ENCODE measurements at regions not wholly inside any gene's neighbourhood (a gene's known extent, or its start where the extent isn't known, plus 50 kb on each side); places are given as distances from the start of the nearest gene placed in this dataset.

- no peak for DNase-seq
These were observed 109.8 kb upstream of the RASGRP1 start for GRCh38 chr15:38674448-38674847.

GRCh38 chr15:38678281-38678680 lies 113.7 kb upstream of the RASGRP1 start:
- DNase-seq, result no peak

- DNase-seq, result no peak
These were observed 116.2 kb upstream of the RASGRP1 start for GRCh38 chr15:38680775-38681174.

DNA sequence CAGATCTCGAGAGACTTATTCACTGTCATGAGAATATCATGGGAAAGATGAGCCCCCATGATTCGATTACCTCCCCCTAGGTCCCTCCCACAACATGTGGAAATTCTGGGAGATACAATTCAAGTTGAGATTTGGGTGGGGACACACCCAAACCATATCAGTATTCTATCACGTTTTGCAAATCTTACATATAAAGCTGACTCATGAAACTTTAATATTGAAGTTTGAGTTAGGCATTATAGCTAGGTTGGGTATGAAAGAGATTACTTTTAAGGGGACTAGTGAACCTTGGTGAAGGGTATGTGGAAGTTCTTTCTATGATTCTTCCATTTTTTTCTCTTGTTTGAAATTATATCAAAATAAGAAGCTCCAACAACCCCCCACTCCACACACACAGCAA lies 117.7 kb upstream of the RASGRP1 start:
- no peak for DNase-seq

- DNase-seq, result no peak
These were observed 118.2 kb upstream of the RASGRP1 start for GRCh38 chr15:38682861-38683260.

DNA sequence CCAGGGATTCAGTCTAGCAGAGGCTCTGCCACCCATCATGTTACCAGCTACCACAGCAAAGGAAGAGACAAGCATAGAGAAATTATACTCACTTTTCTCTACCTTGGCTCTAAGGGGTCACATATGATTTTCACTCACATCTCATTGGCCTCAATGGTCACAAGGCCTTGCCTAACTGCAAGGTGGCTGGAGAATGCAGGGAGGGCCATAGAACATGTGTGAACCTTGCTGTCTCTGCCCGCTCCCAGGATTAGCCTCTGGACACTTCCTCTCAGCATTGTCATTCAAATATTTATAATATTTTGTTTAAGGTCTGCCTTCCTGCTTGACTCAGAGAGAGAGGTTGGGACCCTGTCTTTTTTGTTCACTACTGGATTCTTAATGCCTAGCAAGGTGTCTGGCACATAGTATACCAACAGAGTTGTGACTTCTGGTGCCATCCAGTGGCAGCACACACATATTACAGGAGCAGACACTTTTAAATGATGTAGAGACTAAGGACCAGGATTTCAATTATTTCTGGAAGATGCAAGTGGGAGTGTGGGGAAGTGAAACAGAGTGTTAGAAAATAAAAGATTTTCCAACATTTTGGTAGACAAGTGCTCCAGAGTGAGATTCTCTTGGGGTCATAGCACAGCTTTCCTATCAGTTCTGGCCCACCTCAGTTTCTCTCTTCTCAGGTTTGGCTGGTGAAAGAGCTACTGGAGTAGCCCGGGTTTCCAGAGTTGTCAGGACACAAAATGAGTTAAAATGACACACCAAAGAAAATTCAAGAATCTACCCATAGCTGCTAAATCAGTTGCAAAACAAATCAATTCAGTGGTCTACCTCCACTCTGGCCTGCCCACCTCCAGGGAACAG lies 119.0 kb upstream of the RASGRP1 start:
- DNase-seq, result no peak

DNA sequence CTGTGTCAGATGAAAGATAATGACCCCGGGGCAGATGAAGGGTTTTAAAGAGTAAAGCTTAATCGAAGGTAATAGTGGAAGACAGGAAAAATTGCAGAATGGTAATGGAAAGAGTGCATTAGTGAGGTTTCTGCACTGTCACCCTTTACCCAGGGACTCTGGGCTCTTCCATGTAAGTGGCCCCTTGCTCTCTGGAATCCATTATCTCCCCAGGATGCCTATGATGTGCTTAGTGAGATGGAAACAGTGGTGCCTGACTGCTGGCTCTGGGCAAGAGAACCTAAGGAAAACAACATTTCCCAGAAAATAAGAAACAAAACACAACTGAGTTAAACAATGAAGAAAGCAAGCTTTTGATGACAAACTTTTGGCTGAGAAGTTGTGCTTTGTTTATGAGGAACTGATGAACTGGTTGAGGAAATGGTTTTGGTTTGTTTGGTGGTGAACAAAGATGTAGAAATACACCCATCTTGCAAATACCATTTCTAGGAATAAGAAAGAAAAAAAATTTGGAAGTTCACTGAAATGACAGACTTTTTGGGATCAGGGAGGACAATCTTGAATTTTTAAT lies 119.9 kb upstream of the RASGRP1 start:
- no peak for DNase-seq

DNA sequence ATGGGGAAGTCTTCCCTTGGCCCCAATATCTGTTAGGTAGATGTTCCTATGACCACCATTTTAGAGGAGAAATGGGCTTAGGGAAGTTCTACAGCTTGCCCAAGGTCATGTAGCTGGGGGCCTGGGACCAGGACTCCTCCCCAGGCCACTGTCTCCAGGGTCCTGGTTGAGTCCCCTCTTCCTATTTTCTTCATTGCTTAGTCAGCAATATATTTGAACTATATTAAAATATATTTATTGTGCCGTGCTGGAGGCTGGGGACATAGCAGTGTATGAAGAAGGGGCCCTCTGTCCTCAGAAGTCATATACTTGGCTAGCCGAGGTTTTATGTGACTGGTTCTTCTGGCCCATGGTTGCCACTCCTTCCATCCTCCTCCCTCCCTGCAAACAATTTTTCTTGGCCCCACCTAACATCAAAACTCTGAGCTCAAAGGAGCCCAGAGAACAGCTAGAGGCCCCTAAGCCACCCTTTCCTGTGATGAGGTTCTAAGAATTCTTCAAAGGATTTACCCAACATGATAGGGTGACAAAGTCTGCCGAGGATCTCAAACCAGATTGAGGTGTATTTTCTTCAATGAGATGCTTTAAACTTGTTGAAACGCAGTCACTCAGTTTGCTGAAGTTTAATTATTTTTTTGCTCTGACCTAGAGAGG lies 121.2 kb upstream of the RASGRP1 start:
- no peak for DNase-seq

GRCh38 chr15:38687340-38687739 lies 122.7 kb upstream of the RASGRP1 start:
- DNase-seq, result no peak

DNA sequence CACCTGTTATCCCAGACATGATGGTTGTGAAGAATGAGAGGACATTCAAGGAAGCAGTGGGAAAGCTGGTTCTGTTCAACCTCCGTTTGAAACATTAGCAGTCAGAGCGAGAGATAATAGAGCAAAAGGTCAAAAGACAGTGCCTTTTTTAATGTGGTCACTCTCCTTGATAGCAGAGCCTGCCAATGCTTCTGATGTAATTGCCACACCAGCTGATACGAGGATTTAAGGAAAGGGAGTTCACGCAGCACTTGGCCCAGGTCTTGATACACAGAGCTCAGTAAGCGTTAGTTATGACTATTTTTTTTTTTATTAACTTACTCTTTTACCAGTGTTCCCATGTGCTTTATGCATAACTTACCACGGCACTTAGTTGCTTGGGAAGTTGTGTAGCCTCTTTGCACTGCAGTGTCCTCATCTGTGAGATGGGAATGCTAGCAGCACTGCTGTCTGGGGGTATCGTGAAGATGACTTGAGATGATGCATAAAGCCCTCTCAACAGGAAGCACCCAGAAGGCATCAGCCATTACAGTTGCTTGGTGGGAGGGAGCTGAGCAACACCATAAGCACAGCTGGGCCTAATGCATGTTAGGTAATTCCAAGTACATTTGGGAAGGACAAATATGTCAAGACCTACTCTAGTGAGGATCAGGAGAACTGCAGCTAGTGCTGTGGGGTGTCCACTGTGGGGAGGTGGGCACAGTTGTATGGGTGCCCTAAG lies 123.3 kb upstream of the RASGRP1 start:
- no peak for DNase-seq

DNA sequence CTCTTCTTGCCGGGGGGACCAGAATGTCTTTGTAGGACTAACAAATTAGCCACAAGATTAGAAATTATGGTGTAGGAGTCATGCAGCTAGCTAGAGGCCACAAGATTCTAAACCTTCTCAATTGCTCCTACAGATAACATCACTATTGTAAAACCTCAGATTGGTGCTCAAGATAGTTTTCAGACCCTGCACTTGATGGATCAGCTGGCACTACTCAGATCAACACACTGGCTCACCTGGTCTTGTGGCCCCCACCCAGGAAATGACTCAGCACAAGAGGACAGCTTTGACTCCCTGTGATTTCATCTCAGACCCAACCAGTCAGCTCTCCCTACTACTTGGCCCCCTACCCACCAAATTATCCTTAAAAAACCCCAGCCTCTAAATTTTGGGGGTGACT lies 124.1 kb upstream of the RASGRP1 start:
- DNase-seq, result no peak

GRCh38 chr15:38689522-38689921 lies 124.9 kb upstream of the RASGRP1 start:
- no peak for DNase-seq

- no peak for DNase-seq
These were observed 125.6 kb upstream of the RASGRP1 start for GRCh38 chr15:38690216-38690615.

- no peak for DNase-seq
These were observed 126.2 kb upstream of the RASGRP1 start for GRCh38 chr15:38690719-38691332.

DNA sequence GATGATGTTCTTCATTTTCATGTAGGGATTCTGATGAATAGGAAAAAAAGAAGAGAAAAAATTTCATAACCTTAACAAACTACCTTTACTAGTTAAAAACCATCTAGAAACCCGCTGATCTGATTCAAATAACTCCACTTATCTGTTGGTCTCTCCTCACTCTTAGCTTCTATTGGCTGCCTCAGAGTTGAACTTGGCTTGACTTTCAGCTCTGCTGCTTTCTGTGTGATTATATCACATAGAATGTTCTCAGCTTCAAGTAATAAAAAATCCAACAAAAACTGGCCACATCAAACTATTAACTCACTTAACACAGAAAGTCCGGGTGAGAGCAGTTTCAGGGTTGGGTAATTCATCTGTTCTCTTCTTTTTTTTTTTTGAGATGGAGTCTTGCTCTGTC lies 126.8 kb upstream of the RASGRP1 start:
- DNase-seq, result no peak

- no peak for DNase-seq
These were observed 127.6 kb upstream of the RASGRP1 start for GRCh38 chr15:38691965-38692788.

DNA sequence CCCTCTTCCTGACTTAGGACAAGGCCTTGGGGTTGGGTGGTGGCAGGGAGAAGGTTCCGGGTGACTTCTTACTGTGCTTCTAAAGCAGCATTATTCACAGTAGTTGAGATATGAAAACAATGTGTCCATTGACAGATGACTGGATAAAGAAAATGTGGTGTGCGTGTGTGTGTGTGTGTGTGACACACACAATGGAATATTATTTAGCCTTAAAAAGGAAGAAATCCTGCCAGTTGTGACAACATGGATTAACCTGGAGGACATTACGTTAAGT lies 128.1 kb upstream of the RASGRP1 start:
- no peak for DNase-seq

GRCh38 chr15:38695249-38696108 lies 130.9 kb upstream of the RASGRP1 start:
- no peak for DNase-seq

- no peak for DNase-seq
These were observed 131.6 kb upstream of the RASGRP1 start for GRCh38 chr15:38696109-38696727.

GRCh38 chr15:38696790-38697495 lies 132.3 kb upstream of the RASGRP1 start:
- DNase-seq, result no peak
